HEK293T (cell line): ENCODE measurements at regions not wholly inside any gene's neighbourhood (a gene's known extent, or its start where the extent isn't known, plus 50 kb on each side); places are given as distances from the start of the nearest gene placed in this dataset.

ENCODE experiments used
- ARNT ChIP-seq: fragments of 450-650 bp; IDR thresholded peaks from 2 replicates; pipeline ENCODE4 v1.6.1; 2017; ENCODE audit warnings: mild to moderate bottlenecking
- BHLHE40 ChIP-seq: fragments of 450-650 bp; IDR thresholded peaks from 2 replicates; pipeline ENCODE4 v1.6.1; 2016; ENCODE audit warnings: mild to moderate bottlenecking, moderate library complexity, borderline replicate concordance
- ELF4 ChIP-seq: fragments of 450-650 bp; IDR thresholded peaks from 2 replicates; pipeline ENCODE4 v1.6.1; 2017; ENCODE audit warnings: antibody characterized with exemption
- FOXA1 ChIP-seq: fragments of 450-650 bp; IDR thresholded peaks from 2 replicates; pipeline ENCODE4 v1.6.1; 2016; ENCODE audit warnings: mild to moderate bottlenecking
- FOXK2 ChIP-seq: fragments of 450-650 bp; IDR thresholded peaks from 2 replicates; pipeline ENCODE4 v1.6.1; 2016; ENCODE audit warnings: mild to moderate bottlenecking
- FOXM1 ChIP-seq: fragments of 450-650 bp; IDR thresholded peaks from 2 replicates; pipeline ENCODE4 v1.6.1; 2017; ENCODE audit warnings: mild to moderate bottlenecking, borderline replicate concordance
- HDGF ChIP-seq: fragments of 450-650 bp; IDR thresholded peaks from 2 replicates; pipeline ENCODE4 v1.6.1; 2017; ENCODE audit warnings: antibody characterized with exemption, borderline replicate concordance
- L3MBTL2 ChIP-seq: fragments of 450-650 bp; conservative IDR thresholded peaks from 2 replicates; pipeline ENCODE4 v1.6.1; 2016; ENCODE audit warnings: mild to moderate bottlenecking
- LEF1 ChIP-seq: fragments of 450-650 bp; IDR thresholded peaks from 2 replicates; pipeline ENCODE4 v1.6.1; 2017; ENCODE audit warnings: mild to moderate bottlenecking, borderline replicate concordance
- NFRKB ChIP-seq: fragments of 450-650 bp; IDR thresholded peaks from 2 replicates; pipeline ENCODE4 v1.6.1; 2016; ENCODE audit warnings: mild to moderate bottlenecking, moderate library complexity
- SP1 ChIP-seq: fragments of 450-650 bp; IDR thresholded peaks from 2 replicates; pipeline ENCODE4 v1.6.1; 2017
- SUZ12 ChIP-seq: fragments of 450-650 bp; IDR thresholded peaks from 2 replicates; pipeline ENCODE4 v1.6.1; 2016; ENCODE audit warnings: mild to moderate bottlenecking
- TARDBP ChIP-seq: fragments of 450-650 bp; IDR thresholded peaks from 2 replicates; pipeline ENCODE4 v1.6.1; 2016
- TF ChIP-seq, protein P1 (sequence below): fragments of 450-650 bp; IDR thresholded peaks from 2 replicates; pipeline ENCODE4 v1.6.1; 2016

DNA sequence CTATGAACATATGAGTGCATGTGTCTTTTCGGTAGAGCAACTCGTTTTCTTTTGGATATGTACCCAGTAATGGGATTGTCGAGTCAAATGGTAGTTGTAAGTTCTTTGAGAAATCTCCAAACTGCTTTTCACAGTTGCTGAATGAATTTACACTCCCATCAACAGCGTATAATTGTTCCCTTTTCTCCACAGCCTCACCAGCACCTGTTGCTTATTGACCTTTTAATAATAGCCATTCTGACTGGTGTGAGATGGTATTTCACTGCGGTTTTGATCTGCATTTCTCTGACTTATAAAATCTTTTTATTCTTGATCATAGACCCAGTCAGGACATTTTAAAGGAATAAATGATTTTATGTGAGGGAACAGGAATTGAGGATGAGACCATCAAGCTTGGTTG is 165.0 kb upstream of the KCTD3 start:
- TF ChIP-seq SUZ12 = no peak
- TF ChIP-seq LEF1 = no peak
- TF ChIP-seq SP1 = no peak
- TF ChIP-seq BHLHE40 = no peak
- TF ChIP-seq HDGF = no peak
- no peak for TF ChIP-seq FOXM1
- no peak for TF ChIP-seq TARDBP
- TF ChIP-seq, protein P1, sequence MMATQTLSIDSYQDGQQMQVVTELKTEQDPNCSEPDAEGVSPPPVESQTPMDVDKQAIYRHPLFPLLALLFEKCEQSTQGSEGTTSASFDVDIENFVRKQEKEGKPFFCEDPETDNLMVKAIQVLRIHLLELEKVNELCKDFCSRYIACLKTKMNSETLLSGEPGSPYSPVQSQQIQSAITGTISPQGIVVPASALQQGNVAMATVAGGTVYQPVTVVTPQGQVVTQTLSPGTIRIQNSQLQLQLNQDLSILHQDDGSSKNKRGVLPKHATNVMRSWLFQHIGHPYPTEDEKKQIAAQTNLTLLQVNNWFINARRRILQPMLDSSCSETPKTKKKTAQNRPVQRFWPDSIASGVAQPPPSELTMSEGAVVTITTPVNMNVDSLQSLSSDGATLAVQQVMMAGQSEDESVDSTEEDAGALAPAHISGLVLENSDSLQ = no peak
- no peak for TF ChIP-seq FOXK2
- TF ChIP-seq ELF4 = no peak
- no peak for TF ChIP-seq NFRKB
- TF ChIP-seq FOXA1 = no peak
- no peak for TF ChIP-seq ARNT
- TF ChIP-seq L3MBTL2 = no peak
